Right atrium auricular region (tissue), 2 donors: ENCODE measurements at regions not wholly inside any gene's neighbourhood (a gene's known extent, or its start where the extent isn't known, plus 50 kb on each side); places are given as distances from the start of the nearest gene placed in this dataset.

Source experiments
- DNase-seq: peaks from one replicate; pipeline ENCODE4 v3.0.0-alpha.2; 2019; ENCODE audit warnings: low spot score
- H3K27ac ChIP-seq, 2 donors: fragments of 200-600 bp; sonication (generic); 1 replicate in 1 of 2; 2 replicates in 1 of 2; pipeline ENCODE4 v1.5.1; 2016 to 2019
- H3K27me3 ChIP-seq, 2 donors: fragments of 200-600 bp; sonication (generic); one replicate each; pipeline versions ENCODE4 v1.5.1 to v1.6.0; 2017 to 2019
- H3K36me3 ChIP-seq: fragments of 200-600 bp; sonication (generic); one replicate; pipeline ENCODE4 v1.5.1; 2016
- H3K4me1 ChIP-seq, 2 donors: fragments of 200-600 bp; sonication (generic); one replicate each; pipeline versions ENCODE4 v1.5.1 to v1.6.0; 2017 to 2019
- H3K4me3 ChIP-seq, 2 donors: fragments of 200-600 bp; sonication (generic); 1 replicate in 1 of 2; 2 replicates in 1 of 2; pipeline ENCODE4 v1.5.1; 2017 to 2019; ENCODE audit warnings: mild to moderate bottlenecking in 1 of 2, moderate library complexity in 1 of 2
- H3K9me3 ChIP-seq, 2 donors: fragments of 200-600 bp; sonication (generic); one replicate each; pipeline ENCODE4 v1.5.1; 2019
- TF ChIP-seq, protein P1 (sequence below), 2 donors: fragments of 200-600 bp; sonication (generic); IDR thresholded peaks; one replicate each; pipeline ENCODE4 v1.5.1; 2019; ENCODE audit warnings: antibody characterized with exemption in 2 of 2

DNA sequence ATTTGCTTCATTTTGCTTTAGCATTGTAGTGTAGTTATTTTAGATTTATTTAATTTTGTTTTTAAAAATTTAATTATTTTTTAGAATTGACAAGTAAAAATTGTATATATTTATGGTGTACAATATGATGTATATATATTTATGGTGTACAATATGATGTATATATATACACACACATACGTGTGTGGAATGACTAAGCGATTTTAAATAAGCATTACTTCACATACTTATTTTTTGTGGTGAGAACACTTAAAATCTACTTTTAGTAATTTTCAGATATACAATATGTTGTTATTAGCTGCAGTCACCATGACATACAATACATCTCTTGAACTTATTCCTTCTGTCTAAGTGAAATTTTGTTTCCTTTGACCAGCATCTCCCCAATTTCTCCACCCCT, 172.9 kb downstream of the SPRY1 start:
- Histone ChIP-seq H3K36me3 (no peaks in the 10 kb centered on the region), H3K27me3 (no peaks in the 10 kb centered on the region), H3K9me3 (peaks cover 0 to 8% of the 10 kb centered on the region in 2 donors), H3K27ac (no peak overlapping the region), H3K4me1 (no peaks in the 10 kb centered on the region), H3K4me3 (no peak overlapping the region)
- TF ChIP-seq, protein P1, sequence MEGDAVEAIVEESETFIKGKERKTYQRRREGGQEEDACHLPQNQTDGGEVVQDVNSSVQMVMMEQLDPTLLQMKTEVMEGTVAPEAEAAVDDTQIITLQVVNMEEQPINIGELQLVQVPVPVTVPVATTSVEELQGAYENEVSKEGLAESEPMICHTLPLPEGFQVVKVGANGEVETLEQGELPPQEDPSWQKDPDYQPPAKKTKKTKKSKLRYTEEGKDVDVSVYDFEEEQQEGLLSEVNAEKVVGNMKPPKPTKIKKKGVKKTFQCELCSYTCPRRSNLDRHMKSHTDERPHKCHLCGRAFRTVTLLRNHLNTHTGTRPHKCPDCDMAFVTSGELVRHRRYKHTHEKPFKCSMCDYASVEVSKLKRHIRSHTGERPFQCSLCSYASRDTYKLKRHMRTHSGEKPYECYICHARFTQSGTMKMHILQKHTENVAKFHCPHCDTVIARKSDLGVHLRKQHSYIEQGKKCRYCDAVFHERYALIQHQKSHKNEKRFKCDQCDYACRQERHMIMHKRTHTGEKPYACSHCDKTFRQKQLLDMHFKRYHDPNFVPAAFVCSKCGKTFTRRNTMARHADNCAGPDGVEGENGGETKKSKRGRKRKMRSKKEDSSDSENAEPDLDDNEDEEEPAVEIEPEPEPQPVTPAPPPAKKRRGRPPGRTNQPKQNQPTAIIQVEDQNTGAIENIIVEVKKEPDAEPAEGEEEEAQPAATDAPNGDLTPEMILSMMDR (IDR thresholded peaks at IDR 0.05): no peak
- DNase-seq: no peak

DNA sequence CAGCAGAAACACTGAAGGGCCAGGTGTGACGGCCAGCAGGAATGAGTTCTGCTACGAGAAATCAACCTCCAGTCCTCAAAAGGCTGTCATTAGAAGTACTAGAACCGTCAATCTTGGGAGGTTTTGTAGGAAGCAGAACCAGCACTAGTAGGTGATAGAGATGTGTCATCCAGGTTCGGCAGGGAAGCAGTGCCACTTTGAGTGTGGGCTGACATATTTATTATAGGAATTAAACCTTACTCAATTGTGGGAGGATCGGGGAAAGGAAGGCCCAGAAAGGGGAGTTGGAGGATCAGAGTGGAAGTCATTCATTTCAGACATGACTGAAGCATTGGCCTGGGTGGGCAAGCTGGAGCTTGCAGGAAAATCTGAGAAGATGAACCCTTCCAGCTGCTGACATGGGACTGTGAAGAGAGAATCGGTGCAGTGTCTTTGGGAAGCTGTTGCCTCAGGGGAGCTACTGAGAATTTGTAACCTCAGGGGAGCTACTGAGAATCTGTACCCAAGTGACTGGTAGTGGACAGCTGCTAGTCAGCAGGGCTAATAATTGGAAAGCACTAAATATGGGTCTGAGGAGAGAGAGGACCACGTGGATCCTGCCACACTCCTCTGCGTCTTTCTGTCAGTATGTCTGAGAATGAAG, 177.4 kb downstream of the SPRY1 start:
- H3K9me3 ChIP-seq: no peaks in the 10 kb centered on the region
- H3K36me3 ChIP-seq: no peaks in the 10 kb centered on the region
- no peak overlapping the region for H3K4me3 ChIP-seq
- no peak for DNase-seq
- H3K27me3 ChIP-seq: no peaks in the 10 kb centered on the region
- no peaks in the 10 kb centered on the region for H3K4me1 ChIP-seq
- TF ChIP-seq, protein P1 (IDR thresholded peaks at IDR 0.05): no peak
- no peak overlapping the region for H3K27ac ChIP-seq

DNA sequence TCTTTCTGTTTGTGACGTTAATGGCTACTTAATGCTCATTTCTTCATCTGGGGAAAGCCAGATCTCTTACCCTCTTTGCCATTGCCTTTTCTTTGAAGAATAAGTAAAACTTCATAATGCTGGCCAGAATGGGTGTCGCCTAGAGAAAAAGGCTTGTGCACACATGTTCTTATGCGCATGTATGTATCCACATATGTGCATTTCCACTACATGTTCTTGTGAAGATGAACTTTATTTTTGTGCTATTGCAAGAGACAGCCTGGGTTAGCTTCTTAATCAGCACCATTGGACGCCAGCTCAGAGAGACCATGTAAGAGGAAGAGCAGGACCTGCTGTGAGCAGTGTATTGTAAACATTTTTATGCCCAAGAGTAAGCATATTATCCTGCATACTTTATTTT, 178.7 kb downstream of the SPRY1 start:
- H3K9me3 ChIP-seq: peaks cover 0 to 4% of the 10 kb centered on the region in 2 donors
- no peak for DNase-seq

DNA sequence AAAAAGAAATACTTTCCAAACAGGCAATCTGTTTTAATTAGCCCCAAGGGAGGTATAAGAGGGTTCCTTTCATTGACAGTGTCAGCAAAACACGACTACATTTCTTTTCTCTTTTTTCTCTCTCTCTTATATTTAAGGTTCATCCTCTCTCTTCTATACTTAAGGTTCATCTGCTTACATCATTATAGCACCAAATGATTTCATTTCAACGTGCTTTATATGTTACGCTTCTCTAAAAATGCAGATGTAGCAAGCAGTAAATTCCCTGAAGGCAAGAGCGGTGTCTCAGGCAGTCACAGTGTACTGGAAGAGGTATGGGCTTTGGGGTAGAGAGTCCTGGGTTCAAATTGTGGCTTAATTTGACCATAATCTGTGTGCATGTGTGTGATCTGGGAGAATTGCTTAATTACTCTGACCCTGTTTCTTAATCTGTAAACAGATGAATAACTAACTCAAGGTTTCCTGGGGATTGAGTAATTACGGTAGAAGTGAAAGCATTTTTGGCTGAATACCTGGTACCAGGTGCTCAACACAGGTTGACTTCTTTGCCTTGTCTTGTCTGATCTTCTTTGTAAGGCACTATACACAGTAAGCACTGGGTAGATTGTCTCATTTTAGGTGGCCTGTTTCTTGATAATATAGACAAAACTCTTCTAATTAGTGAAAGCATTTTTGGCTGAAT, 180.8 kb downstream of the SPRY1 start:
- no peaks in the 10 kb centered on the region for H3K27me3 ChIP-seq
- H3K4me1 ChIP-seq: no peaks in the 10 kb centered on the region
- TF ChIP-seq, protein P1 (IDR thresholded peaks at IDR 0.05): no peak
- no peak overlapping the region for H3K27ac ChIP-seq
- DNase-seq: no peak
- no peaks in the 10 kb centered on the region for H3K36me3 ChIP-seq
- no peak overlapping the region for H3K4me3 ChIP-seq
- peaks cover 0 to 19% of the 10 kb centered on the region in 2 donors for H3K9me3 ChIP-seq

More for the DNA sequence above, 178.7 kb downstream of the SPRY1 start:
- TF ChIP-seq, protein P1 (IDR thresholded peaks at IDR 0.05): no peak
- H3K36me3 ChIP-seq: no peaks in the 10 kb centered on the region
- no peaks in the 10 kb centered on the region for H3K27me3 ChIP-seq
- H3K4me1 ChIP-seq: no peaks in the 10 kb centered on the region
- H3K4me3 ChIP-seq: no peak overlapping the region
- no peak overlapping the region for H3K27ac ChIP-seq

DNA sequence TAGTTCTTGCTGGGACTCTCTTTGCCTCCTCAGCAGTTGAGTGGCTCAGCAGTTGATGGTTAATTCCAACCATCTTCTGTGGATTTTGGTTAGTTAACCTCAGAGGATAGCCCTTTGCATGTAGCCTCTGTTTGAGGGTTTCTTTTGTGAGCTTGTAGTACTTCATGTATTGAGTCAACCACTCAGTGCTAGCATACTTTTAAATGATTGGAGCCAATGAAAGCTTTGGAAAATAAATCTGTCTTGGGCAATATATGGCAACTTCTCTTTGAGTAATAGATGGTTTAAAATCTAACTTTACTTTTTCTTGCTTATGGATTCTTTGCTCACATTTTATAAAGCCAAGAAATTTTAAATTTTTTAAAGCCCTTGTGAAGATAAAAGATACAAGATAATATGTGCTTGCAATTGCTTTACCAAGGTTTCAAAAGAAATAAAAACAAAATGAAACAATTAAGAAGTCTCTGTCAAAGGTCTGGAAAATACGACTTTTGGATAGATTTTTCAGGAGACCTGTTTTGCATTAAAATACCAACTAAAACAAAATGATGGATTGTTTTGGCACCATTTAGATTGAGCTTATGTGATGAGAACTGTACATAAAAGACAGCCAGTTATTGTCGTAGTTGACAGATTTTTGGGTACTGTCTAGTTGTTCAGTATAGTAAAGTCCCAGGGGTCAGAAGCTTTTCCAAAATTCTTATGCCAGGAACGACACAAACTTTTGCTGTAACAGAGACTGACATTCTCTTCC, 181.9 kb downstream of the SPRY1 start:
- DNase-seq: no peak
- Histone ChIP-seq H3K27ac (no peak overlapping the region), H3K4me3 (no peak overlapping the region), H3K27me3 (no peaks in the 10 kb centered on the region), H3K4me1 (no peaks in the 10 kb centered on the region), H3K36me3 (no peaks in the 10 kb centered on the region), H3K9me3 (peaks cover 0 to 19% of the 10 kb centered on the region in 2 donors)
- TF ChIP-seq, protein P1 (IDR thresholded peaks at IDR 0.05): no peak
